Activated CD8-positive, alpha-beta T cell treated with anti-CD3 and anti-CD28 coated beads, Interleukin-2, amount 10 ng/mL, durations not matched to agents 7 days and 5 days (primary cell): ENCODE measurements at regions not wholly inside any gene's neighbourhood (a gene's known extent, or its start where the extent isn't known, plus 50 kb on each side); places are given as distances from the start of the nearest gene placed in this dataset.

ENCODE experiments used
- ATAC-seq: fragments of 150-1000 bp; cut with Tn5 transposase; one replicate; pipeline ENCODE4 v1.10.0; 2021; ENCODE audit warnings: moderate library complexity
- CTCF ChIA-PET: fragments of 350-600 bp; sonication (Branson Sonifier 250); formaldehyde crosslinking; loops from one replicate; lab custom pipeline; 2021; ENCODE audit warnings: antibody characterized with exemption; lab: Charles Lee
- POLR2A ChIA-PET: fragments of 350-600 bp; sonication (Branson Sonifier 250); formaldehyde crosslinking; loops from one replicate; lab custom pipeline; 2021; ENCODE audit warnings: antibody characterized with exemption; lab: Charles Lee
- DNase-seq: peaks from one replicate; pipeline ENCODE4 v3.0.0-alpha.2; 2020
- H3K27ac Mint-ChIP-seq: one replicate; pipeline ENCODE4 v1.8.0; 2021; ENCODE audit warnings: mild to moderate bottlenecking, mixed read lengths
- H3K27me3 Mint-ChIP-seq: one replicate; pipeline ENCODE4 v1.8.0; 2021; ENCODE audit warnings: low read depth, mixed read lengths
- H3K36me3 Mint-ChIP-seq: one replicate; pipeline ENCODE4 v1.8.0; 2021; ENCODE audit warnings: low read depth, mixed read lengths
- H3K4me1 Mint-ChIP-seq: one replicate; pipeline ENCODE4 v1.8.0; 2021; ENCODE audit warnings: low read depth, mixed read lengths
- H3K4me3 Mint-ChIP-seq: one replicate; pipeline ENCODE4 v1.8.0; 2021; ENCODE audit warnings: mild to moderate bottlenecking, mixed read lengths
- H3K9me3 Mint-ChIP-seq: one replicate; pipeline ENCODE4 v1.8.0; 2022; ENCODE audit warnings: mixed read lengths; ENCODE audit not compliant: insufficient read depth

DNA sequence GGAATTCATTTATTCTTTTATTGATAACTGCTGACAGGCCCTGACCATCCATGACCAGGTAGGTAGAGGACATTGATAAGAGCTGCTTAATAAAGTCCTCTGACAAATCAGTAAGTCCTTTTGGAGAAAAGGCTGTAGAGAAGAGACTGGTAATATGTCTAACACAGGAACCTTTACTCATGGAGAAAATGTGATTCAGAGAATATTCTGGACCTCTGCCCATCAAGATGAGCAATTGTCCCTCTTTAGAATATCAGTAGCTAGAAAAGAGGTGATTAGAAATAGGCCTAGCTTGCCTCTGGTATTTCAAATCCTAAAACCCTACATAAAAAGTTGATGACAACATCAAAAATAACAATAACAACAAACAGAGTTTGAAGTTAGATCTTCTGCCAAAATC is 642.3 kb downstream of the TBC1D4 start:
- no peak for DNase-seq
- no peaks in the 10 kb centered on the region for H3K27me3 Mint-ChIP-seq
- ChIA-PET CTCF (no interaction called here), POLR2A (no interaction called here)
- H3K36me3 Mint-ChIP-seq, result no peaks in the 10 kb centered on the region
- H3K9me3 Mint-ChIP-seq, result no peaks in the 10 kb centered on the region
- ATAC-seq, result no peak
- no peak overlapping the region for H3K27ac Mint-ChIP-seq
- H3K4me3 Mint-ChIP-seq, result no peak overlapping the region
- H3K4me1 Mint-ChIP-seq, result no peaks in the 10 kb centered on the region

GRCh38 chr13:74838096-74838495 is 643.9 kb downstream of the TBC1D4 start:
- DNase-seq (no peak), ATAC-seq (no peak)
- no peak overlapping the region for H3K27ac Mint-ChIP-seq
- H3K27me3 Mint-ChIP-seq, result no peaks in the 10 kb centered on the region
- H3K4me1 Mint-ChIP-seq, result no peaks in the 10 kb centered on the region
- ChIA-PET CTCF (no interaction called here), POLR2A (no interaction called here)
- no peaks in the 10 kb centered on the region for H3K36me3 Mint-ChIP-seq
- H3K9me3 Mint-ChIP-seq, result no peaks in the 10 kb centered on the region
- no peak overlapping the region for H3K4me3 Mint-ChIP-seq

DNA sequence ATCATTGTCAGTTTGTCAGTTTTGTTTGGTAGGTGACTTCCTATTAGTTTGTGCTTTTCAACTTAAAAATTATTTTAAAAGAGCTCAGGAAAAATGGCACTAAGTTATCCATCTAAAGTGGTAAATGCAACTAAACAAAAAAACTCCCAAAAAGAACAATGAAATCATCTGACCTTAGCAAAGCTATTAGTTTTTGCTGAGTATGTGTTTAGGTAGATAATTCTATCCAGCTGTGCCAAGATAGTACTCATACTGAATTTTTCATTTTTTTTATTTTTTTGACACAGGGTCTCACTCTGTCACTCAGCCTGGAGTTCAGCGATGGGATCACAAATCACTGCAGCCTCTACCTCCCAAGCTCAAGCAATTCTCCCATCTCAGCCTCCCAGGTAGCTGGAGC is 645.3 kb downstream of the TBC1D4 start:
- no peaks in the 10 kb centered on the region for H3K9me3 Mint-ChIP-seq
- ChIA-PET CTCF (no interaction called here), POLR2A (no interaction called here)
- no peak overlapping the region for H3K27ac Mint-ChIP-seq
- H3K36me3 Mint-ChIP-seq, result no peaks in the 10 kb centered on the region
- no peak for ATAC-seq
- no peak overlapping the region for H3K4me3 Mint-ChIP-seq
- DNase-seq, result no peak
- no peaks in the 10 kb centered on the region for H3K27me3 Mint-ChIP-seq
- no peaks in the 10 kb centered on the region for H3K4me1 Mint-ChIP-seq

DNA sequence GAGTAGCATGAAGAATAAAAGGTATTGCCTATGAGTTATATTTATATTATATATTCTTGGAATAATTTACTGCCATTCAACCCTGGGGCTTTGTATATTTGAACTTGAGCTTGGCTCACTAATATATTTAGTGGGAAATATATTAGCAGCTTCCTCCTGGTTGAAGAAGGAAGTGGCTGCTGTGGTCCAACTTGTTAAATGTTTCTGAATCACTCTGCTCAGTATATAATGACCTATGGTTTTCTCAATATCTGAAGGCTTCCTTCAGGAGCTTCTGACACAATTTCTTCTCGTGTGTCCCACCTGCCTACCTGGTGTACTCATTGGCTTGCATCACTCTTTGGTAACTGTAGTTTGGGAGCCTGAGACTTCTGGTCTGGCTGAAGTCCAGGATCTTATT is 646.4 kb downstream of the TBC1D4 start:
- Mint-ChIP-seq H3K4me3 (no peak overlapping the region), H3K27me3 (no peaks in the 10 kb centered on the region), H3K27ac (no peak overlapping the region), H3K36me3 (no peaks in the 10 kb centered on the region), H3K4me1 (no peaks in the 10 kb centered on the region), H3K9me3 (no peaks in the 10 kb centered on the region)
- ChIA-PET CTCF (no interaction called here), POLR2A (no interaction called here)
- DNase-seq, result no peak
- no peak for ATAC-seq

DNA sequence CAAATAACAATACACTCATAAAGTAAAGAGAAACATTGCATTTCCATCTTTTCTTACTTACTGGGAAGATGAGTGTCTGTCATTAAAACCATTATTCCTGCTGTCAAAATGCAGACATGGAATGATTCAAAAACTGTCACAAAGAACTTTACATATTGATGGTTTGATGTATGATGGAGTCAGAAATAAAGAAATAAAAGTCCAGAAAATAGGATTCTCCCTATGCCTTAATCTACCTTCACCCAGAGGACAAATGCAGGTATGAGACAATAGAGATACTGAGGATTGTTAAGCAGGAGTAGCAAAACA is 656.1 kb downstream of the TBC1D4 start:
- no peaks in the 10 kb centered on the region for H3K9me3 Mint-ChIP-seq
- DNase-seq (no peak), ATAC-seq (no peak)
- H3K36me3 Mint-ChIP-seq, result no peaks in the 10 kb centered on the region
- H3K27ac Mint-ChIP-seq, result no peak overlapping the region
- POLR2A ChIA-PET, result no interaction called here
- no peaks in the 10 kb centered on the region for H3K4me1 Mint-ChIP-seq
- CTCF ChIA-PET, result no interaction called here
- H3K27me3 Mint-ChIP-seq, result no peaks in the 10 kb centered on the region
- H3K4me3 Mint-ChIP-seq, result no peak overlapping the region

DNA sequence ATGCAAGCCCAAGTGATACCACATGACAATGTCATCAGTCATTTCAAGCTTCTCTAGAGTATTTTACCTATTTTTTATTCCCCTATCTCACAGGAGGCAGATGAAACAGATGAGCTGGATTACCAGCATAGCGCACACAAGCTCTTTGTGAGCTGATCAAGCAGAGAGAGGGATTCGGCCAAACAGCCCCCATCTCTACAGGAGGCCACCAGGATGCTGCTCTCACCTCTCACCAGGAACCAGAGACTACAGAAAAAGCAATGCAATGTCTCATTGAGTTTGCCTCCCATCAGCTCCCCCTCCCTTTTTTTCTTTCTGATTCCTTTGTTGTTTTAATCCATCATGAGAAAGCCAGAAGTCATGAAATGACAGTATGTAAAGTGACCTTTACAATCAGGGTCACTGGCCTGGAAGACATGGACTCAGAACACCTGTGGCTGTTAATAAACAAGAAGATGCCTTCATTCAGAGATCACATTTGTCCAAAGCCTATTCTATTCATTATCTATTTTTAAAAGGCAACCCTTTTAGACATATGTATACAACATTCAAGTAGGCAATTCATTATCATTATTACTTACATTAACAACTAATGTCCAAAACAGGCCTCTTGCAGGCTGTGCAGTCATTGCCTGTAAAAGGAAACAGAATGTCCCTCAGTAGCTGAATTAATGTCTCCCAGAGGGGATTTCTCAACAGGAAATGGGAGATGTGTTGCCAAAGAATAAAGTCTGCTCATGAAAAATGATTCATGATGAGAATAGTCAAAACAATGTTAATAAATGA is 656.6 kb downstream of the TBC1D4 start:
- Mint-ChIP-seq H3K4me1 (no peaks in the 10 kb centered on the region), H3K27me3 (no peaks in the 10 kb centered on the region), H3K27ac (no peak overlapping the region), H3K9me3 (no peaks in the 10 kb centered on the region), H3K4me3 (no peak overlapping the region), H3K36me3 (no peaks in the 10 kb centered on the region)
- ChIA-PET POLR2A (no interaction called here), CTCF (no interaction called here)
- ATAC-seq (no peak), DNase-seq (no peak)

DNA sequence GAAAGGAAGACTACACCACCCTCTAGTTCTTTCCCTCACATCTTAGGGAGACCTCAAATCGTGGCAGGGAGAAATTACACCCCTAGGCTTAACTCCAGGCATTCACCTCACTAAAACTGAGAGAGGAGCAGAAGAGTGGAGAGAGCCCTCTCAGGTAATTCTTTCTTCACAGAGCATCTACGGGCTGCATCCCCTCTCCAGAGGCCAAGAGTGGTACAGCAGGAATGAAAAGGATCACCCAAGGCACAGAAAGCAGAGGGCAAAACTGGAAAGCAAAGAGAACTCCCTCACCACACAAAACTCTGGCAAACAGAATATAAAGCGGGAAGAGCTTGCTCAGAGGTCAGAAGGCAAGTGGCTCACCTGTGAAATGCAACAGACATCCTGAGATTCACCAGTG is 661.2 kb downstream of the TBC1D4 start:
- POLR2A ChIA-PET, result no interaction called here
- H3K9me3 Mint-ChIP-seq, result no peaks in the 10 kb centered on the region
- no peak for ATAC-seq
- CTCF ChIA-PET, result no interaction called here
- no peak overlapping the region for H3K27ac Mint-ChIP-seq
- no peaks in the 10 kb centered on the region for H3K4me1 Mint-ChIP-seq
- no peak for DNase-seq
- no peaks in the 10 kb centered on the region for H3K27me3 Mint-ChIP-seq
- H3K4me3 Mint-ChIP-seq, result no peak overlapping the region
- no peaks in the 10 kb centered on the region for H3K36me3 Mint-ChIP-seq

DNA sequence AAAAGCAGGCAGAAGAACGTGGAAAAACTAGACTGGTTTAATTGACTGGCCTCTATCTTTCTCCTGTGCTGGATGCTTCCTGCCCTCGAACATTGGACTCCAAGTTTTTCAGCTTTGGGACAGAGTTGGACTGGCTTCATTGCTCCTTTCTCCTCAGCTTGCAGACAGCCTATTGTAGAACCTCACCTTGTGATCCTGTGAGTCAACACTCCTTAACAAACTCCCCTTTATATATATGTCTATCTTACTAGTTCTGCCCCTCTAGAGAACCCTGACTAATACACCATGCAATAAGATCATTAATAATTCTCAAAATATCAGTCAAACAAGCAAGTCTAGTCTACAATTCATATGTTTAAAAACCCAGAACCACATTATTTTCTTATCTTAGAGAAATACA is 662.4 kb downstream of the TBC1D4 start:
- Mint-ChIP-seq H3K4me1 (no peaks in the 10 kb centered on the region), H3K9me3 (no peaks in the 10 kb centered on the region), H3K27me3 (no peaks in the 10 kb centered on the region), H3K27ac (no peak overlapping the region), H3K36me3 (no peaks in the 10 kb centered on the region), H3K4me3 (no peak overlapping the region)
- ChIA-PET POLR2A (no interaction called here), CTCF (interaction anchor here (1.0 kb wide), 1 partner anchor 18 kb away, joined by 3 read pairs; no protein-coding TSS in a partner anchor)
- ATAC-seq (no peak), DNase-seq (no peak)

DNA sequence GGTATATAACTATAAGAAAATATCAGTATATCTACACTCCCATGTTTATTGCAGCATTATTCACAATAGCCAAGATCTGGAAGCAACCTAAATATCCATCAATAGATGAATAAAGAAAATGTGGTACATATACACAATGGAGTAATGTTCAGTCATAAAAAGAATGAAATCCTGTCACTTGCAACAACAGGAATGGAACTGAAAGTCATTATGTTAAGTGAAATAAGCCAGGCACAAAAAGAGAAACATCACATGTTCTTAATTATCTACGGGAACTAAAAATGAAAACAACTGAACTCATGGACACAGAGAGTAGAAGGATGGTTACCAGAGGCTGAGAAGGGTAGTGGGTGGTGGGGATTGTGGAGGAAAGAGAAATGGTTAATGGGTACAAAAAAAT is 665.2 kb downstream of the TBC1D4 start:
- Mint-ChIP-seq H3K4me3 (no peak overlapping the region), H3K9me3 (no peaks in the 10 kb centered on the region), H3K36me3 (no peaks in the 10 kb centered on the region), H3K27me3 (no peaks in the 10 kb centered on the region), H3K27ac (no peak overlapping the region), H3K4me1 (no peaks in the 10 kb centered on the region)
- no peak for ATAC-seq
- POLR2A ChIA-PET, result no interaction called here
- CTCF ChIA-PET, result no interaction called here
- no peak for DNase-seq

- ATAC-seq (no peak), DNase-seq (no peak)
- Mint-ChIP-seq H3K27me3 (no peaks in the 10 kb centered on the region), H3K9me3 (no peaks in the 10 kb centered on the region), H3K4me3 (no peak overlapping the region), H3K27ac (no peak overlapping the region), H3K36me3 (no peaks in the 10 kb centered on the region), H3K4me1 (no peaks in the 10 kb centered on the region)
- ChIA-PET POLR2A (no interaction called here), CTCF (no interaction called here)
Observed at GRCh38 chr13:74796157-74796556, 662.0 kb upstream of the KLF12 start.

DNA sequence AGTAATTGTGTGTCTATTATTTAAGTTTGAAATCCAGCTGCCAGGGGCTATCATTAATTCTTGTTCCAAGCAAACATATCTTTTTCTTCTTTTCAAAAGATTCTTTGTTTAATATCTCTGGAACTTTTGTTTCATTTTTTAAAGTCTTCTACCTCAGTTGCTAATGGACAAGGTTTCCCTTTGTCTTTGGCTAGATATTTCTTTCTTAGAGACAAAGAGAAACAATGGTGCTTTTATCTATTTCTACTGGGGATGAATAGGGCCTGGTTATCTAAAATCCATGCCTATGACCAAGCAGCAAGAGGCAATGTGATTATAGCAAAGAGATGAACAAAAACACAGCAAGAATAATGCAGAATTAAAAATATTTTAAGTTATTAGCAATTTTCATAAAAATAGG is 661.3 kb upstream of the KLF12 start:
- Mint-ChIP-seq H3K27ac (no peak overlapping the region), H3K4me3 (no peak overlapping the region), H3K27me3 (no peaks in the 10 kb centered on the region), H3K36me3 (no peaks in the 10 kb centered on the region), H3K9me3 (no peaks in the 10 kb centered on the region), H3K4me1 (no peaks in the 10 kb centered on the region)
- ATAC-seq (no peak), DNase-seq (no peak)
- CTCF ChIA-PET, result no interaction called here
- POLR2A ChIA-PET, result no interaction called here

GRCh38 chr13:74794582-74794981 is 660.4 kb upstream of the KLF12 start:
- no peak overlapping the region for H3K4me3 Mint-ChIP-seq
- no peaks in the 10 kb centered on the region for H3K27me3 Mint-ChIP-seq
- CTCF ChIA-PET, result no interaction called here
- ATAC-seq (no peak), DNase-seq (no peak)
- H3K9me3 Mint-ChIP-seq, result no peaks in the 10 kb centered on the region
- no peaks in the 10 kb centered on the region for H3K36me3 Mint-ChIP-seq
- H3K27ac Mint-ChIP-seq, result no peak overlapping the region
- H3K4me1 Mint-ChIP-seq, result no peaks in the 10 kb centered on the region
- POLR2A ChIA-PET, result no interaction called here

- no peaks in the 10 kb centered on the region for H3K36me3 Mint-ChIP-seq
- CTCF ChIA-PET, result no interaction called here
- H3K27ac Mint-ChIP-seq, result no peak overlapping the region
- H3K9me3 Mint-ChIP-seq, result no peaks in the 10 kb centered on the region
- no peaks in the 10 kb centered on the region for H3K4me1 Mint-ChIP-seq
- POLR2A ChIA-PET, result no interaction called here
- H3K4me3 Mint-ChIP-seq, result no peak overlapping the region
- no peaks in the 10 kb centered on the region for H3K27me3 Mint-ChIP-seq
- ATAC-seq, result no peak
- no peak for DNase-seq
Observed at GRCh38 chr13:74794147-74794546, 659.9 kb upstream of the KLF12 start.
